Bone marrow (tissue), 2 donors: ENCODE measurements at regions not wholly inside any gene's neighbourhood (a gene's known extent, or its start where the extent isn't known, plus 50 kb on each side); places are given as distances from the start of the nearest gene placed in this dataset.
"Not testable (repeated sequence)": the region's sequence is repeated elsewhere in the genome, so short reads cannot be mapped to it uniquely, and the experiment has no call there.

ENCODE experiments used
- DNase-seq, 2 donors: peaks; one replicate each; lab custom pipeline; 2025; lab: John Stamatoyannopoulos, UW

DNA sequence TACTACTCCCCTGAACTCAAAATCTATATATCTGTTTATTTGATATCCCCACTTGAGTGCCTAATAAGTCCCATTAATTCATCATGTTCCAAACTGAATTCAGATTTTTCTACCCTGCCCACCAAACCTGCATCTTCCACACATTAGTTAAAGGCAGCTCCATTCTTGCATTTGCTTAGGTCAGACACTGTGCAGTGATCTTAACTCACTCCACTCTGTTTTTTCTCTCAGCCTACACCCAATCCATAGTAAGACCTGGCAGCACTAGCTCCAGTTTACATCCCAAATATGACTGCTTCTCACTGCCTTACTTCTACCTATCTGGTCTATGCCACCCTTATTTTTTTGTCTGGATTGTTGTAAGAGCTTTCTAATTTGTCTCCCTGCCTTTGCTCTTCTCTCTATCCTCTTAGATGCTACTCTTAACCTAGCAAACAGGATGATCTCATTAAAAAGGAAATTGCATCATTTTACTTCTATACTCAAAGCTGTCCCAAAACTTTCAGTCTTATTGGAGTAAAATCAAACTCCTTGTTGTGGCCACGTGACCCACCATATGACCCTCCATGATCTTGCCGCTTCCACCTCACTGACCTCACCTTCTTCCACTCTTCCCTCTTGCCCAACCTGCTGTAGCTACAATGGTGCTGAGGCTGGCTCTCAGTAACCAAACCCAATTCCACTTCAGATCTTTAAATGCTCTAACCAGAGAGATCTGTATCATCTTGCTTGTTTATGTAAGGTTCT, 274.9 kb upstream of the FANCL start:
- no peak for DNase-seq

DNA sequence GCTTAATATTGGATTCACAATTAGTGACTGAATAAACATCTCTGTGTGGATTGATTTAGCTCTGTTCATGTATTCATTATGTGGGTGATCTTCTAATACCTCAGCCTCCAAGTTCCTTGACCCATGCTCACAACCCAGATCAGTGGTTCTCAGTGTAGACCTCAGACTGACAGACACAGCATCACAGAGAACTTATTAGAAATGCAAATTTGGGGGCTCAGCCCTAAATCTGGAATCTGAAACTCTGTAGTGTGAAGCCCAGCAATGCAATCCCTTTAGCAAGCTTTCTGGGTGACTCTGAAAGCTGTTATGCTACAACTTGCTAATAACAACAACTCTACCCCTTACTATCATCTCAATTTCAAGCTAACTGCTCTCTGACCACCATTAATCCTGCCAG, 273.1 kb upstream of the FANCL start:
- DNase-seq = no peak

DNA sequence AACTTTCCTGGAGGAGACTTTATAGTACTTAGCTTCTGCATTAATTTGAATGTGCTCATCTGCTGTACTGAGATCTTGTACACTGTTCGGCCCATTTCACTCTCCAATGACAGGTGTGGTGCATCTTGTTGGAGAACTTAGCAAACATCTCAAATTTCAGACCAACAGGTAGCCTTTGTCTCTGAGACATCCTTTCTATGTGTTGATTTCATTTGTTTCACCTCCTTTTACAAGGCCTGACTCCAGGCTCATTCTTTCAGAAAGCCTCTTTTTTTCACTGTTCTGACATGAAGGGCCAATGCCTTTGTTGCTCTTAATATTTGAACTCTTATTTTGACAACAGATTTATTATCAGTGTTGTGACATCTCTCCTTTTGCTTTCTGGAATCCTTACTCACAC, 271.8 kb upstream of the FANCL start:
- no peak for DNase-seq

DNA sequence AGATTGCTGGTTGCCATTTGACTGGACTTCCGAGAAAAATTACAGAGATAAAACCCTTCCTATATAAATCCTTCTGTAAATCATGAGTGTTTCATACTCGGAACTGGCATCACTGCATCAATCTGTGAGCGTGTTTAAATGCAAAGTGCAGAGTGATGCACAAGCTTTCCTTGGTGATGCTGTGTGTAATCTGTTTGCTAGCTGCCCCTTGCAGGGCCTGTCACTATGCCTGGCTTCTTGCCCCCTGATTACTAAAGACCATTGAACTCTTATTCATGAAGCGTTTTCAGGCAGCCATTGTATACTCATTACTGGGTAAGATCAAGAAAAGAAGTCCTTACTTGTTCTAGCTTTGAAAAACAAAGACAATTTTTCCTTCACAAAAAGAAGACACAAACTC, 266.9 kb upstream of the FANCL start:
- DNase-seq = no peak

DNA sequence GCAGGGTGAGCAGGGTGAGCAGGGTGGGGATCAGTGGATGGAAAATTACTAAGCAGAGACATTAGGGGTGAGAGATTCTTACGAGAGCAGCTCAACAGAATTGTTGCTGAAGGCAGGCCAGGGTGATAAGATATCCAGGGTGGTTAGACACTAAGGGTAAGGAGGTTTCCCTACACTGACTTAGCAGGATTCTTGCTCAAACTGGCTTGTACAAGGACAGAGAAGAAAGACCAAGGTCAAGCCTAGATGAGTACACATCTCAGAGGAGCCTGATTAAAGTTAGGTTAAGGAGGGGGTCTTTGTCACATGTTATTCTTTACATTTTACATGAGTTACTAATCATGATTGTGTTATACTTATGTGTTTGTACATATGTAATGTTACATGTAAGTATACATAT, 262.8 kb upstream of the FANCL start:
- no peak for DNase-seq

DNA sequence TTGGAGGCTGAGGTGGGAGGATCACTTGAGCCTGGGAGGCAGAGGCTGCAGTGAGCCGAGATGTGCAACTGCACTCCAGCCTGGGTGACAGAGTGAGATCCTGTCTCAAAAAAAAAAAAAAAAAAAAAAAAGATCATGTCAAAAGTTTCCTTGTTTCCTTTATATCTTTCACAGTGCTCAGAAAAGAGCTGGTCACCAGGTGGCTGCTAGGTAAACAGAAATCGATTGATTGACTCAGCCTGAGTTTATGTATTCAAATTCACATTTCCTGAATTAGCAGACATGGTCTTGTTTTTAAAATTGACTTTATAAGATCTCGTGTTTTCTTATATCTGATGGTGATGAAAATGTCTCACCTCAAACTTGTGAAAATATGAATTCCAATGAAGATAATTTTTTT, 261.8 kb upstream of the FANCL start:
- no peak for DNase-seq

DNA sequence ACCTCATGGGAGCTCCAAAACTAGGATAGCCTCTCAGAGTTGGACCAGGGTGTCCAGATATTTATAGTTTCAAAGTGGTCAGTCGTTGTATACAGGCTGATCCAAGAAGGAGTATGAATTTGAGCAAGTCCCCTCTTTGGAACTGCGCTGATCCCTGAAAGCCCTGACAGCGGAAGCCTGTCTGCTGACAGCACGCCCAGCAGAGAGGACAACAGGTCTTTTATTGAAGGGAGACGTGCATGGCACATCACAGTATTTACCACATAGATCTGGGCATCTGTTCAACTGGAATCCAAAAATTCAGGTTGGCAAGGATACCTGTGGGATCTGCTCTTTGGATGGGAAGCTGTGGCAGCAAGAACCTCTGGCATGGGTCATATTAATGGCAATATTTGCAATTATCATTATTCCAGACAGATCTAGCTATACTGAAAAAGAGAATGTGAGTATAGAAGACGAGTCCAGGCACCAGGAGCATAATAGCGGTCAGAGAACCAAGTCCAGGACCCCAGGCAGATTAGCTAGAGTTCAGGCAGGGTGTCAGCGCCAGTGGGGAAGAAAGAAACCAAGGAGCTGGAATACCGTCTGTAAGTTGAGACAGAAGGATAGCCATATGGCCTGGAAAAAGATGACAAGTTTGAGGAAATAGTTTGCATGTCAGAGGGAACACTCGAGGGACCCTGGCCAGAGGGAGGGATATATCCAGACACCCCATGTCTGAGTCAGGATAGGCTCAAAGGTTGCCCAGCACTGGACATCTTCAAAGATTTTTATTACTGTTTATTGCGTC, 260.4 kb upstream of the FANCL start:
- no peak for DNase-seq

DNA sequence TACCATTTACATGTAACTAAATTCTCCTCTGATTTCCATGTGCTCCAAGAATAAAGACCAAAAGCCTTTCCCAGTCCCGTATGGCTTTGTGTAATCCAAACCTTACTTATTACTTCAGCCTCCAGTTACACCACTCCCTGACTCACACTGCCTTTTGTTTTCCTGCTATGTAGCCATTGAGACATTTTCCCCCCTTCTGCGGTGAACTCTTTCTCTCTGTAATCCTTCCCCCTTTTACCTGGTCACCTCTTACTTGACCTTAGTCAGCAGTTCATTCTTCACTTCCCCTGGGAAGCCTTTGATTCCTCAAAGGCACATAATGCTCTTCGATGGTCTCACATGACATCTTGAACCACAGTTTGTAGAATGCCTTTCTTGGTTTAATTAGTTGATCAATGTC, 256.0 kb upstream of the FANCL start:
- DNase-seq = no peak

DNA sequence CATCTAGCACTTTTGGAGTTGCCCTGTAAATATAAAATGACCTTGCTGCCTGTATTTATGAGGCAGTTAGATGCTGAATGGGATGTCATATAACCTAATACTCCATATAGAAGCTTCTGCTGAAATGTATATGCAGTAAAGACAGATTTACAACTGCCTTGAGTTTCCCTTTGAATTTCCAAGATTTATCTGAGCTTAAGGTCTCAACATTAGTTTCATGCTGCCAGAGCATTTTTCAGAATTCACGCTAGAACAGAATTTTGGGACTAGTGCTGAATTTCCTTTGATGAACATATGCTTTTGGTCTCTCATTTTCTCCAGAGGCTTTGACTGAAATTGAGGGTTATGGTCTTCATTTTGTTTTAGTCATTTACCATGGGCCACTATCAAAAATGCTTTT, 254.7 kb upstream of the FANCL start:
- no peak for DNase-seq

DNA sequence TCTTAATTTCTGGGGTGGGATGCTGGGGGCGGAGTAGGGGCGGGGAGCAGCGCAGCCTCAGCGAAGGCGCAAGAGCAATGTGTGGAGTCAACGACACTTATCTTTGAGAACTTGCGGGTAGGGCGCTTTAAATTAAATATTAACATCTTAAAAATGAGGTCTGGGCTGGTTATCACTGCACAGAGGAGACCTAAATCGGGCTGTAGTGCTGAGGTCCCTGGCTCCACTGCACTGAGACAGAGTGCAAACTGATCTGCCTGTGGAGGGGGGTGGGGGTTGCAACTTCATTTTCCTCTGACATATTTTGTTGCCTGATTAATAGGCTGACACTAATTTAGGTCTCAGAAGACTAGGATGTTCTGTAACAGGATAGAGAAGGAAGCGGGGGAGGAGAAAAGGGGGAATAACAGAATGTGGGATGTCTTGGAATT, 253.0 kb upstream of the FANCL start:
- DNase-seq = no peak

DNA sequence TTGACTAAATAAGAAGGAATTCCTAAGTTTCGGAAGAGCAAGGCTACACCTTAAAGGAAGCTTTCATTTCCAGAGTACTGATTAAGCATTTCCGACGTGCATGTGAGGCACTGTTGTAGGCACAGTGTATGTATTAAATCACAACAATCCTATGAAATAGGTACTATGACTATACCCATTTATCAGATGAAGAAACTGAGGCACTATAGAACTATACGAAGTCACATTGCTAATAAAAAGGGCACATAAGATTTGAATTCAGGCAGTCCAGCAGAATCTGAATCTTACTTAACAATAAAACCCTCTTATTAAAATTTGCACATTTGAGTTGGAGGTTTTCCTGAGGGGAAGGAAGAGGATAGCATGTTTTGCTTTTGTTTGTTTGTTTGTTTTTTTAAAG, 243.5 kb upstream of the FANCL start:
- DNase-seq = no peak

DNA sequence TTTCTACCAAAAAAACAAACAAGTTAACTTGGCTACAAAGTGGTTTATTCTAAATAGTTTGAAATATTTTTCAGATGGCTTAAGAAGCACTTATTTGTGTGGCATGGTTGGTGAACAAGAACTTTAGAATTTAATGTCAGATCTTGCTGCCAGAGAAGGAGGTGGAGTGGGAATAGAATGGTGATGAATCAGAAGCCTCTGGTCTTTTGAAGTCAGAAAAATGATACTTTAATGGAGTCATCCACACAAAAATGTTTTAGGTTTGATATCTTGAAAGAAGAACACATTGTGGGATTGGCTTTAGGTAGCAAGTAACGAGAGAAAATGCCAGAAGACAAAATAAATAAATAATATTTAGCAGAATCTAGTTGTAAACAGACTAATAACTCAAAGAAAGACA, 243.1 kb upstream of the FANCL start:
- no peak for DNase-seq

DNA sequence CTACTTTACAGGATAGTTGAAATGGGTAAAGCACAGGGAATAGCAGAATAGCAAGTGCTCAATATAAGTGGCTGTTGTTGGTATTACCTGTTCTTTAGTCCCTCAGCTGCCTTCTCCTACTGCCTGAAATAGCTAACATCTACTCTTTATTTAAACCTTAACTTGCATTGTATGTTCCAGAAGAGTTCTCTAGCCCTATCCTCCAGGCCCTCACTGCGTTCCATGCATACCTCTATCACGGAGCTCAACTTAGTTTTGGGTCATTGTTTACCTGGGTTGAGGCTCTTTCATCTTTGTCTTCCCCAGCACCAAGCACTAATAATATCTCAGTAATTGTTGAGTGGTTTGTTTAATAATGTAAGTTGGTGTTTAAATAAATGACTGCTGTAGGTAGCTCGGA, 242.2 kb upstream of the FANCL start:
- no peak for DNase-seq

DNA sequence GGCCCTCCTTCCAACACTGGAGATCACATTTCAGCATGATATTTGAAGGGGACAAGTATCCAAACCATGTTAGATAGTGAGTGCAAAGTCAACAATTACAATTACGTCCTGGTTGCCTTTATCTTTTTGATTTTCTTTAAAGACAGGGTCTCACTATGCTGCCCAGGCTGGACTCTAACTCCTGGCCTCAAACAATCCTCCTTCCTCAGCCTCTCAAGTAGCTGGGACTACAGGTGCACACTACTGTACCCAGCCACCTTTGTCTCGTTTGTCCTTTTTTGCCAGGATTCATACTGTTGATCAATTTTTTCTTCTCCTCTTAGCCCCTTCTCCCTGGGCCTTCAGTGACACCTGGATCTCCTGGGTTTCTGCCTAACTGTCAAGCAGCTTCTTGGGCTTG, 240.5 kb upstream of the FANCL start:
- DNase-seq = no peak

DNA sequence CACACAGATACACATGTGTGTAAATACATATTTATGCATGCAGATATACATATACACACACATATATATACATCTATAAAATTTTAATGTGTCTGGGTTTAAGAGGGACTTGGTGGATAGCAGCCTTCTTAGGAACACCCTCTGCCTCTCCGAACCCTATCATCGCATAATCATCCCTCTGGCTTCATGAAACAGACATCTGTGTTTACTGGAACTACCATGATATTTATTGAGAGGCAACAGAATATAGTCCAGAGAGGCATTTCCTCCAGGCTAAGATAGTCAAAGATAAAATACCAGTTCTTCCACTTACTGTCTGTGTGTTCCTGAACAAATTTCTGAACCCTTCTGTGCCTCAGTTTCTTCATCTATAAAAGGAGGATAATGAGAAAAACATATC, 239.0 kb upstream of the FANCL start:
- no peak for DNase-seq

DNA sequence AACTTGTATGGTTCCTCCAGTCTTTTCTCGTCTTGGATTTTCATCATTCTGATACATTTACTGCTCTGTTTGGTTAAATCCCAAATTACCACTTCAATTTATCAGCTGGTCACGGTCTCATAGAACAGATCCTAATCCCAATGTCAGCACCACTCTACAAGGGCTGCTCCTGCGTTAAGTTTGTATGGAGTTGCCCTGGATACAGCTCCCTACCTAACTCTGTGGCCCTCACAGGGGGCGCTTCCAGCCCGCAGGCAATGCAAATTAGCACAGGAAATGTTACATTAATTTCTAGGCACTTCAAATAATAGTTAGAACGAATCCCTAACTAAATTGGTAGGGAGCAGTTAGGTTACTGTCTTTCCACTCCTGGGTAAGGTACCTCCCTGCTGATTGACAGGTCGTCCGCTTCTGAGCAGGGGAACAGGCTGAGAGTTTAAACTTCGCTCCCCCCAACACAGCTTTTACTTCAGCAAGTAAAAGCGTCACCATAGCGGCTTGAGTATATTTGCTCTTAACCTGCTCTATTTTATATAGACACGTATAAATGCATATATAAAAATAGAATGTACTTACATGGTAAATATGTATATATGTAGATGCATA, 238.5 kb upstream of the FANCL start:
- no peak for DNase-seq

DNA sequence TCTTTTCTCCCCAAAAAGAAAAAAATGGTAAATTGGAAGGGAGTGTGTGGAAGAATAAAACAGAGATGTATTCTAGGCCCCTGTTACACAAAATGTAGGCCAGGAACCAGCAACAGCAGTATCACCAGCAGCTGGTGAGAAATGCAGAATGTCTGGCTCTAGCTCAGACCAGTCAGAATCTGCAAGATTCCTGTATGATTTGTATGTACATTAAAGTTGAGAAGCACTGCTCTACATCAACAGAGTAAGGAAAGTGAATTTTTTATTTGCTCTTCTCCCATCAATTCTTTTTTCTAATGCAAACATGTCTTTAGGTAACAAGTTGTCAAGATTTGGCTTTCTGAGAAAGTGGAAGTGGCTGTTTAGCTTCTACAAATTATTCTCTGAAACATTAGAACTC, 235.4 kb upstream of the FANCL start:
- no peak for DNase-seq

DNA sequence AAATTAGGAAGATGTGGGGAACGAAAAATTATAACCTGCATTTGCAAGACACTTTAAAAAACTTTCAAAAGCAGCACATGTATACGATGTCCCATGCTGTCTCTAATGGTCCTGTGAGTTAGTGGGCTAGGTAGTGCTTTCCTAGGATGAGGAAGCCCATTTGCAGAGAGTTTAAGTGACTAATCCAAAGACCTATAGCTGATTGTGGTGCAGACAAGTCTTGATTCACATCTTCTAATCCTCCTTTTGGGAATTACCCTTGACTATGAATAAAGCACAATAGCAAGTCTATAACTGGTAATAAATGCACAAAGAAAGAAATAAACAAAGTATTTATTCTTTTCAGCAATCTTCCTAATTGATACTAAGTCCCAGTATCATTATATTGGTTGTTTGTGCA, 234.6 kb upstream of the FANCL start:
- DNase-seq = no peak

DNA sequence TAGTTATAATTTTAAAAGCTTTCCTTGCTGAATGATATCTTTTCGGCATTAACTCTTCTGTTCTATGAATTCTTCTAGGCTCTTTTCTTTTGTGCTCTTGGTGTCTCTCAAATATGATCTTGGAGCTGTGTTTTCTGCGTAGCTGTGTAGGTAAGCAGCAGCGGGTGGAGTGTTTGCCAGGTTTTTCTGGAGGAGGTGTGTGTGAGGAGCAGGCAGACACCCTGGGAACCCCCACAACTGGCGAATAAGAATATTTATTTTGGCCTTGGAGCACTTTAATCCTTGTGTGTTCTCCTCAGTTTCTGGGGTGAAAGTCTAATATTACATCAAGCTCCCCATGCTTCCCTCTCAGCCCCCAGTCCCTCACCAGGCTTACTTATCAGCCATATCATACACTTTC, 232.0 kb upstream of the FANCL start:
- DNase-seq = no peak

DNA sequence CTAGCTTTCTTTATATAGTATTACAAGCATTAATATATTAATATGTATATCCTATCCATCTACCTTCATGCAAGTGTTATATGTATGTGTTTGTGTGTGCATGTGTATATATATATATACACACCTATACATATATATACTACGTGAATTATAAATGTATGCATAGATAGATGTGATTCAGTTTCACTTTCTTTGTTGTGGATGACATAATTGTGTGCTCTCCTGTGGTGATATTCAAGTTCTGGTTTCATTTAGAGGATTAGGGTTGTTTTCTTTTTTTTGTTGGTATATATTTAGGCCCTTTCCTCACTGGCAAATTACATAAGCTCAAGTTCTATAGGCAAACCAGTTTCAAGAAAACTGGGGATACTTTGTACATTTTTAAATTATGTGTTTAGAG, 225.7 kb upstream of the FANCL start:
- DNase-seq = no peak

DNA sequence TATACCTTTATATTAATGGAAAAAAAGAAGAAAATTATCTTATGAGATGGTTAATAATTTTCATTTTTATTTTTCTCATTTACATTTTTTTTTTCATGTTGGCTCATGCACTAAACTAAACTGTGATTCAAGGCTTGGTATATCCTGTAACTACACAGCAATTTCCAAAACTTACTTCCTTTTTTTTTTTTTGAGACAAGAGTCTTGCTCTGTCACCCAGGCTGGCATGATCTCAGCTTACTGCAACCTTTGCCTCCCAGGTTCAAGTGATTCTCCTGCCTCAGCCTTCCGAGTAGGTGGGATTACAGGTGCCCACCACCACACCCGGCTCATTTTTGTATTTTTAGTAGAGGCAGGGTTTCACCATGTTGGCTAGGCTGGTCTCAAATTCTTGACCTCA, 224.9 kb upstream of the FANCL start:
- DNase-seq = not testable (repeated sequence)

DNA sequence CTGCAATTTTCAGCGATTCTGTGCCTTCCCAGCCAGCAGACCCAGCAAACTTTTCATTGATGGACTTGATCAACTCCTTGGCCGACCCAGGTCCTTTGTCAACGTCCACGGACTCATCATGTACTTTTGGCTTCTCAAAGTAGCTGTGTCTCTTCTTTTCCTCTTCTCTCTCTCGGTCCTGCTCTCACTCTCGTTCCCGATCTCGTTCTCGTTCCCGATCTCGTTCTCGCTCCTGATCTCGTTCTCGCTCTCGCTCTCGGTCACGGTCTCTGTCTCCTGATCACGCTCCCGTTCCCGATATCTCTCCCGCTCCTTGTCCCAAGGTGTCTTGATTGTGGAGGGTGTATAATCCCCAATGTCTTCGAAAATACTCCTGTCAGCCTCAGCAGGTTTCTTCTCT, 219.5 kb upstream of the FANCL start:
- no peak for DNase-seq

DNA sequence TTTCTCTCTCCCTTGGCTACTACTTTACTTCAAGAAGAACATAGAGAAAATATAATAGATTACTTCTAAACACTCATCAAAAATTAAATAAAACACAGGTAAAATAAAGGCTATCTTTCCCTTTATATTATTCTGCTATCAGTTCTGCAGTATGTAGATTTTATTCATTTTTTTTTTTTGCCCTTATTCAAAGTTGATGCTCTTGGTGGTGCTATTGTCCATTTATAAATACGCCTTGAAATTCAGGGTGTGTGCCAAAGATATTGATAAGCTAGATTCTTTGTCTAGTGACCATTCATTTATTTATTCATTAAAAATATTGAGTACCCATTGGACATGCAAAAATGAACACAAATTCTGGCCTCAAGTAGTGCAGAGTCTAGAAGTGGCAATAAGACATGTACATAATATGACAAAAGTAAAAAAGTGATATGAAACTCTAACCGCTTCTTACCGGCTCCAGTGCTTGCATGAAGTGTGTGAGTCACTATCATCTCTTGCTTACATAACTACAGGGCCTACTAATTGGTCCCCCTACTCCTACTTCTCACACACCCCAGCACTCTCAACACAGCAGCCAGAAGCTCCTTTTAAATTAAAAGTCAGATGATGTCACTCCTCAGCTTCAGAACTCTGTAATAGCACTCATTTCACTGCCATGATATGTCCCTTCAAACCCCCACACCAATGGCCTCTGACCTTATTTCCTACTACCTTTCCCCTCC, 208.3 kb upstream of the FANCL start:
- DNase-seq = no peak
